CD1c-positive myeloid dendritic cell (primary cell): ENCODE measurements at regions not wholly inside any gene's neighbourhood (a gene's known extent, or its start where the extent isn't known, plus 50 kb on each side); places are given as distances from the start of the nearest gene placed in this dataset.

Experiments
- DNase-seq: peaks from one replicate; pipeline ENCODE4 v3.0.0-alpha.2; 2016; ENCODE audit errors: extremely low spot score

- DNase-seq: no peak
Observed at GRCh38 chr4:174586651-174587050, 64.4 kb upstream of the HPGD start.

GRCh38 chr4:174583056-174583455 is 60.8 kb upstream of the HPGD start:
- no peak for DNase-seq

GRCh38 chr4:174582463-174582862 is 60.2 kb upstream of the HPGD start:
- peak; percentile 18 for DNase-seq

GRCh38 chr4:174581901-174582300 is 59.6 kb upstream of the HPGD start:
- peak; percentile 13 for DNase-seq

GRCh38 chr4:174580597-174580996 is 58.3 kb upstream of the HPGD start:
- DNase-seq: peak; percentile 7

GRCh38 chr4:174579421-174579820 is 57.1 kb upstream of the HPGD start:
- DNase-seq: no peak

GRCh38 chr4:174578366-174578765 is 56.1 kb upstream of the HPGD start:
- no peak for DNase-seq

GRCh38 chr4:174575436-174575835 is 53.1 kb upstream of the HPGD start:
- DNase-seq: no peak
